DOHH2 (cell line): ENCODE measurements at regions not wholly inside any gene's neighbourhood (a gene's known extent, or its start where the extent isn't known, plus 50 kb on each side); places are given as distances from the start of the nearest gene placed in this dataset.

Experiments
- EZH2phosphoT487 ChIP-seq: fragments of 200-600 bp; sonication (generic); IDR thresholded peaks from 2 replicates; pipeline ENCODE4 v1.6.1; 2017; ENCODE audit warnings: borderline replicate concordance, mild to moderate bottlenecking, antibody characterized with exemption, low read length, moderate library complexity, mixed read lengths
- TF ChIP-seq, protein P1 (sequence below): fragments of 200-600 bp; sonication (generic); IDR thresholded peaks from one replicate; pipeline ENCODE4 v1.5.1; 2014; ENCODE audit warnings: antibody characterized with exemption, mild to moderate bottlenecking, low read depth, low read length; ENCODE audit not compliant: poor library complexity, severe bottlenecking

DNA sequence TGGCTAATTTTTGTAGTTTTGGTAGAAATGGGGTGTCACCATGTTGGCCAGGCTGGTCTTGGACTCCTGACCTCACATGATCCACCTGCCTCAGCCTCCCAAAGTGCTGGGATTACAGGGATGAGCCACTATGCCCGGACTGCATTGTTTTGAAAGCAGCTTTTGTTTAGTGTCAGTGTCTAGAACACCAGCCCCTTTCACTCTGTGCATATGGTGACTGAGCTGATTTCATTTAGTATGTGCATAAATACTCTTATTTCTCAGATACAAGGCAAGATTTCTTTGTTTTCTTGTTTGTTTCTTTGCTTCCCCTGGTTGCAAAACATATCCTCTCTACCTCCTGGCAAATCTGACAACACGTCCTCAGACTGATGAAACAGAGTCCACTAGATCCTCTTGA, 152.8 kb upstream of the CHD6 start:
- TF ChIP-seq, protein P1, sequence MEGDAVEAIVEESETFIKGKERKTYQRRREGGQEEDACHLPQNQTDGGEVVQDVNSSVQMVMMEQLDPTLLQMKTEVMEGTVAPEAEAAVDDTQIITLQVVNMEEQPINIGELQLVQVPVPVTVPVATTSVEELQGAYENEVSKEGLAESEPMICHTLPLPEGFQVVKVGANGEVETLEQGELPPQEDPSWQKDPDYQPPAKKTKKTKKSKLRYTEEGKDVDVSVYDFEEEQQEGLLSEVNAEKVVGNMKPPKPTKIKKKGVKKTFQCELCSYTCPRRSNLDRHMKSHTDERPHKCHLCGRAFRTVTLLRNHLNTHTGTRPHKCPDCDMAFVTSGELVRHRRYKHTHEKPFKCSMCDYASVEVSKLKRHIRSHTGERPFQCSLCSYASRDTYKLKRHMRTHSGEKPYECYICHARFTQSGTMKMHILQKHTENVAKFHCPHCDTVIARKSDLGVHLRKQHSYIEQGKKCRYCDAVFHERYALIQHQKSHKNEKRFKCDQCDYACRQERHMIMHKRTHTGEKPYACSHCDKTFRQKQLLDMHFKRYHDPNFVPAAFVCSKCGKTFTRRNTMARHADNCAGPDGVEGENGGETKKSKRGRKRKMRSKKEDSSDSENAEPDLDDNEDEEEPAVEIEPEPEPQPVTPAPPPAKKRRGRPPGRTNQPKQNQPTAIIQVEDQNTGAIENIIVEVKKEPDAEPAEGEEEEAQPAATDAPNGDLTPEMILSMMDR: no peak
- no peak for TF ChIP-seq EZH2phosphoT487
